GM18502 (cell line): ENCODE measurements at regions not wholly inside any gene's neighbourhood (a gene's known extent, or its start where the extent isn't known, plus 50 kb on each side); places are given as distances from the start of the nearest gene placed in this dataset.
"Not testable (repeated sequence)": the region's sequence is repeated elsewhere in the genome, so short reads cannot be mapped to it uniquely, and the experiment has no call there.

Experiments
- ATAC-seq: cut with Tn5 transposase; IDR thresholded peaks from one replicate; pipeline ENCODE4 v1.9.1; 2021; ENCODE audit warnings: mild to moderate bottlenecking; ENCODE audit not compliant: unreplicated experiment, poor library complexity

DNA sequence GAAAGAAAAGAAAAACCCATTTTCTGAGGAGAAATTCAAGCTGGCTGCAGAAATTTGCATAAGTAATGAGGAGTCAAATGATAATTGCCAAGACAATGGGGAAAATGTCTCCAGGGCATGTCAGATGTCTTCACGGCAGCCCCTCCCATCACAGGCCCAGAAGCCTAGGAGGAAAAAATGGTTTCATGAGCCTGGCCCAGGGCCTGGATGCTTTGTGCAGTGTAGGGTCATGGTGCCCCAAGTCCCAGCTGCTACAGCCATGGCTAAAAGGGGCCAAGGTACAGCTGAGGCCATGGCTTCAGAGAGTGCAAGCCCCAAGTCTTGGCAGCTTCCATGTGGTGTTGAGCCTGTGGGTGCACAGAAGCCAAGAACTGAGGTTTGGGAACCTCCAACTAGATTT is 283.9 kb upstream of the PREP start:
- ATAC-seq, result not testable (repeated sequence)

- no peak for ATAC-seq
Observed at GRCh38 chr6:105681061-105681460, 278.2 kb upstream of the PREP start.

DNA sequence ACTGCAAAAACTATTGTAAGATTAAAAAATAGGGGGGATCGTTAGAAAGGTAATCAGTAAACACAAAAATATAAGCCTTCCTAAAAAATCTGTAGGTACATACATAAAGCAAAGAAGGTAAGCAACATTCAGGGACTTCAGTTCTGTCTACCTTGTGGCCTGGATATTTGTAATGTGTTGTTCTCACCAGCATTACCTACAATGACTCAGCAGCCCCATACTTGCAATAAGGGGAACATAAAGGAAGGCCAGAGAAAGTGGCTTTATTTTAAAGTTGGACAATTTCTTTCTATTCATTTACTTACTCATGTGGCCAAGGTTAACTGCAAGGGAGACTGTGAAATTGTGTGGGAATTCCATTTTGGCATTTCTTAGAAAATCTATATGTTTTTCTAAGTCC is 277.2 kb upstream of the PREP start:
- no peak for ATAC-seq

DNA sequence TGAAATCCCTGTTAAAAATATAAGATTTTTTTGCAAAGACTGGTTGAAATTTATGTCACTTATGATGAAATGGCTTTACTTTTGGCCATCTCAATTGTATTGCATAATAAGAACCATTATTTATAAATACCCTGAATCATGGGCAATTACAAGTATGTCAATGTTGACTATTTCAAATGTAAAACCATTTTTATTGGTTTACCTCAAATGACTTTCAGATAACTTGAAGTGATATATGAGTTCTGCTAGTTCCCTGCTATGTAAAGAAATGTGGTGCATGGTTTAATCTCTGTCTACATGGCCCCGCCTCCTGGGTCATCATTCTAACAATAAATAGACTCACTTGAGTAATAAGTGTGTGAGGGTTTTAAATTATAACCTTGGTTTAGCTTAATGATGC is 275.6 kb upstream of the PREP start:
- no peak for ATAC-seq

GRCh38 chr6:105677671-105678475 is 275.0 kb upstream of the PREP start:
- ATAC-seq, result no peak

GRCh38 chr6:105676857-105677256 is 274.0 kb upstream of the PREP start:
- no peak for ATAC-seq

DNA sequence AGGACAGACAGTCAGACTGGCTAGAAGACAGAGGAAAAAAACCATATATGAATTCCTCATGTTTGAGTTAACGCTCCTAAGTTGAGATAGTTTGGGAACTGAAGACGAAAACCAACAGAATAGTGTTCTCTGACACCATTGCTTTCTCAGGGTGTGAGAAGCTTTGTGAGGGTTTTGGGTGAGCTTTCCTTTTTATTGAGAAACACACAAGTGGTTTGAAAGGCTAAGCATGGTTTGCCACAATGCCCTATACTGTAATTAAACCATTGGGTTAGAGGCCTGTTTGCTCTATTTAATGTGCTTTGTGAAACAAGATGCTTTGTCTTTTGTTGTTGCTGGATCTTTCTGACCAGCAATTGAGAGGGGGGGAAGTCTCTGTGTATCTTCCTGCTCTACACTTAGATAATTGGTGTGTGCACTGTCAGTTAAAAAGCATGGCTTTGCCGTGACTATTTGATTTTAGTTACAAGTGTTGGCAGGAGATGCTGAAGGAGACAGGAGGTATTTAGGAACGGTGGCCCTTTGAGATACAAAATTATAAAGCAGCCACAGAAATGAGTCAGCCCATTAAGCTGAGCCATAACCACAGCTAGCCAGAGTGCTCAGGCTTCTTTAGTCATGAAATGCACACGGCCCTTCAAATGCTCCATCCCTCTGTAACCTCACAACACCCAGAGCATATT is 273.0 kb upstream of the PREP start:
- no peak for ATAC-seq

DNA sequence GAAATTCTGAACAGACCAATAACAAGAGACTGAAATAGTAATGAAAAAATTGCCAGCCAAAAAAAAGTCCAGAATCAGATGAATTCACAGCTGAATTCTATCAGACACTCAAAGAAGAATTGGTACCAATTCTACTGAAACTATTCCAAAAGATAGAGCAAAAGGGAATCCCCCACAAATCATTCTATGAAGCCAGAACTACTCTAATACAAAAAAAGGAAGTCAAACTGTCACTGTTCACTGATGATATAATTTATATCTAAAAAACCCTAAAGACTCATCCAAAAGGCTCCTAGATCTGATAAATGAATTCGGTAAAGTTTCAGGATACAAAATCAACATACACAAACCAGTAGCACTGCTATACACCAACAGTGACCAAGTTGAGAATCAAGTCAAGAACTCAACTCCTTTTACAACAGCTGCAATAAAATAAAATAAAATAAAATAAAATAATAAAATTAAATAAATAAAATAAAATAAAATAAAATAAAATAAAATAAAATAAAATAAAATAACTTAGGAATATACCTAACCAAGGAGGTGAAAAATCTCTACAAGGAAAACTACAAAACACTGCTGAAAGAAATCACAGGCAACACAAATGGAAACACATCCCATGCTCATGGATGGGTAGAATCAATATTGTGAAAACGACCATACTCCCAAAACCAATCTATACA is 270.1 kb upstream of the PREP start:
- ATAC-seq, result not testable (repeated sequence)

- ATAC-seq, result no peak
Observed at GRCh38 chr6:105669232-105669631, 266.4 kb upstream of the PREP start.

DNA sequence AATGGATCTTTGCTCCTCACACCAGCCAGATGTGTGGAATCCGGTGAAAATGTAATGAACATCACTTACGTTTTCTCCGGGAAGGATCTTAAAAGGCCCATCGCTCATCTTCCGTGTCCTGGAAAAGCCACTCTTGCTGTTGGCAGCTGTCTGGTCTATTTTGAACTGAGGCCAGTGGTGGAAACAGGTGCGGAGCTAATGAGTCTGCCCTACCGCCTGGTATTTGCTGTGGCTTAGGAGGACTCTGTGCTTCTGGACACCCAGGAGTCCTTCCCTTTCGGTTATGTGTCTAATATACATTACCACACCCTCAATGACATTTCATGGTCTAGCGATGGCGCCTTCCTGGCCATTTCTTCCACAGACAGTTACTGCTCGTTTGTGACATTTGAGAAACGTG is 264.2 kb upstream of the PREP start:
- ATAC-seq, result no peak

DNA sequence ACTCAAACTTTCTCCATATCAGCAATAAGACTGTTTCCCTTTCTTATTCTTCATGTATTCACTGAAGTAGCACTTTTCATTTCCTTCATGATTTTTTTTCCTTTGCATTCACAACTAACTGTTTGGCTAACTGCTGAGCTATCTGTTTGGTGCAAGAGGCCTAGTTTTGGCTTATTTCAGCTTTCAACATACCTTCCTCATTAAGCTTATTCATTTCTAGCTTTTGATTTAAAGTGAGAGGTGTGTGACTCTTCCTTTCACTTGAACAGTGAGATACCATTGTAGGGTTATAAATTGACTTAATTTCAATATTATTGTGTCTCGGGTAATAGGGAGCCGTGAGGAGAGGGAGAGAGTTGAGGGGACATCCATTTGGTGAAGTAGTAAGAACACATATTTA is 262.0 kb upstream of the PREP start:
- no peak for ATAC-seq

DNA sequence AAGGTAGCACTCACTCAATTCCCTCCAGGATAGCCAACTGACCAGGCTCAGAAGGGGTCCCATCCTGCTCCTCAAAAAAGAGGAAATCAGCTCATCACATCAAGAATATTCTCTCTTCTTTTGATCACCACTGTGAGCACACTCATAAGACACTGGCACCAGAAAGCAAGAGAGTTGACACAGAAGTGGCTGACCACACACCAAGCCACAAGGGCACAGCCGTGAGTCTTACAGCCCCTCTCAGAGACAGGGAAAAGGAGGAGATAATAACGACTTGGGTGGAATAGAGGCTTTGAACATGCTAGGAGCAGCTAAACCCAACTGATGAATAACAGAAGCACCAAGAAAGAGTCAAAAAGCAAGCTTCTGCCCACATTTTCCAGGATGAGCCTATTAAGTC is 249.1 kb upstream of the PREP start:
- ATAC-seq, result no peak

GRCh38 chr6:105650347-105650746 is 247.5 kb upstream of the PREP start:
- ATAC-seq, result no peak

DNA sequence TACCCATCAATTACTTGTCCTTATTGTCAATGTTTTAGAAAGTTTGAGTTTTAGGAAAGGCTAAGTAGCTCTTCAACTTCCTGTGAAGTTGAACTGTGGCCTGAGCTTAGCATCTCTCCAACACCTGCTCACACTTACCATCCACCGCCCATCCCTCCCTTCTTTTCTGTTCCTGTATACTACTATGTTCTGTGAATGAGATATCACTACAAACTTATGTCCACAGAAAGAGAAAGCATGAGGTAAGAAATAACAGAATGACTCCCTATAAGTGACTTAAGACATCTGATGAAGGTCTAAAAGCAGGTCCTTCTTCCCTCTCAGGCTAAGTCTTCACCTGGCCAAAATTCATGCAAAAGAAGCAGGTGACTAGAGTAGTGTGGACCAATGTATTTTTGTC is 246.3 kb upstream of the PREP start:
- ATAC-seq, result no peak

DNA sequence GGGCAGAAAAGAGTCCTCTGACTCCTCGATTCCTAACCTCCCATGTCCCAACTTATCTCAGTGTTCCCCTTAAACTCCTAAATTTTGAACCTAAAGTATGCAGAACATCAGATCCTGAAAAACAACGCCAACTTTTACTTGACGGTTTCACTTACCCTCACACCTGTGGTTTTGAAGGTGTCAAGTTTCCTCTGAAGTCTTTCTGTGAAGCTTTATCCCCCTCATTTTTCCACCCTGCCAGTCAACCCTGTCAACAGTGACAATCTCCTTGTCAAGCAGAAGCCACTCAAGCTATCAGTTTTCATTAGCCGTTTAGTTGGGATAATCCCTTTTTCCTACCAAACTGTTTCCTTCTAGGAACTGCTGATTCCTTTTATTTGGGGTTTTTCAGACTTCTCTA is 245.4 kb upstream of the PREP start:
- no peak for ATAC-seq

- ATAC-seq, result peak; percentile 92
Observed at GRCh38 chr6:105646391-105646867, 243.5 kb upstream of the PREP start.

GRCh38 chr6:105645958-105646357 is 243.1 kb upstream of the PREP start:
- no peak for ATAC-seq

- no peak for ATAC-seq
Observed at GRCh38 chr6:105645156-105645555, 242.3 kb upstream of the PREP start.

- no peak for ATAC-seq
Observed at GRCh38 chr6:105644691-105645090, 241.8 kb upstream of the PREP start.

DNA sequence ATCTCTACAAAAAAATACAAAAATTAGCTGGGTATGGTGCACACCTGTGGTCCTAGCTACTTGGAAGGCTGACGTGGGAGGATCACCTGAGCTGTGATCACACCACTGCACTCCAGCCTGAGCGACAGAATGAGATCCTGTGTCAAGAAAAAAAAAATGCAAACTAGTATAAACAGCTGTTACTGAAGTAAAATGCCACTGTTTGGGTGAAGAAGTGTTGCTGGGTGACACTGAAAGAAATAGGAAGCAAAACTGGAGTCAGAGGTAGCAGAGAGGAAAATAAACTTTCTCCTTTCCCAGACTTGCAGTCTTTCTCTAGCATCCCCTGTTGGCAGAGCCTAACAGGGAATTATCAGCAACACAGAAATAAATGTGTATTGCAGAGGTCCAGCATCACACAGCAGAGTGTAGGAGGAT is 241.2 kb upstream of the PREP start:
- ATAC-seq, result no peak

GRCh38 chr6:105642708-105643107 is 239.8 kb upstream of the PREP start:
- ATAC-seq, result no peak
